ENCODE measurements at regions not wholly inside any gene's neighbourhood (a gene's known extent, or its start where the extent isn't known, plus 50 kb on each side); places are given as distances from the start of the nearest gene placed in this dataset.

GRCh38 chr5:166746506-166746905 is 1544.9 kb upstream of the WWC1 start:
- POLR2A ChIA-PET: no interaction called here
- Histone ChIP-seq H3K27me3 (ENCODE audit: control insufficient read depth in 1 of 2, insufficient read depth in 2 of 2, low read length in 2 of 2) (no peaks in the 10 kb centered on the region), H3K79me2 (ENCODE audit: insufficient read depth, low read length) (no peaks in the 10 kb centered on the region), H3K27ac (ENCODE audit: extremely low read length, insufficient read depth, low read length) (no peak overlapping the region), H3K9me3 (ENCODE audit: low read length) (peaks cover 57% of the 10 kb centered on the region), H3K36me3 (replicated peaks in 1 of 2; ENCODE audit: control insufficient read depth in 1 of 2, insufficient read depth in 2 of 2, low read length in 2 of 2) (no peaks in the 10 kb centered on the region), H3K4me1 (ENCODE audit: insufficient read depth, low read length) (no peaks in the 10 kb centered on the region), H3K4me2 (ENCODE audit: low read depth, low read length) (no peak overlapping the region), H3K9ac (ENCODE audit: insufficient read depth, low read depth, low read length) (no peak overlapping the region), H3K4me3 (replicated peaks in 1 of 3; ENCODE audit: insufficient read depth in 1 of 3, low read depth in 2 of 3, low read length in 3 of 3) (no peak overlapping the region), H4K20me1 (ENCODE audit: insufficient read depth, low read length) (no peaks in the 10 kb centered on the region), H2AFZ (ENCODE audit: low read length) (no peak overlapping the region)
- TF ChIP-seq FOXM1 (CRISPR knock-in tag; IDR thresholded peaks at IDR 0.05): no peak
- TF ChIP-seq ZNF614 (CRISPR knock-in tag; IDR thresholded peaks at IDR 0.05; ENCODE audit: borderline replicate concordance): no peak
- no peak for TF ChIP-seq HOXA5 (CRISPR knock-in tag; IDR thresholded peaks at IDR 0.05)
- no peak for TF ChIP-seq KDM5A (IDR thresholded peaks at IDR 0.05; ENCODE audit: borderline replicate concordance, low read length)
- TF ChIP-seq POLR2AphosphoS2 (IDR thresholded peaks at IDR 0.05; ENCODE audit: low read depth, low read length): no peak
- no peak for TF ChIP-seq FIP1L1 (IDR thresholded peaks at IDR 0.05; ENCODE audit: borderline replicate concordance, insufficient read depth, low read depth, low read length)
- no peak for TF ChIP-seq ZNF687 (CRISPR knock-in tag; IDR thresholded peaks at IDR 0.05)
- TF ChIP-seq TERF1 (CRISPR knock-in tag; IDR thresholded peaks at IDR 0.05): no peak
- no peak for TF ChIP-seq ZFP82 (CRISPR knock-in tag; IDR thresholded peaks at IDR 0.05; ENCODE audit: borderline replicate concordance)
- TF ChIP-seq CEBPG (CRISPR knock-in tag; IDR thresholded peaks at IDR 0.05): no peak
- TF ChIP-seq ZNF33B (CRISPR knock-in tag; IDR thresholded peaks at IDR 0.05): no peak
- TF ChIP-seq THAP7 (CRISPR knock-in tag; IDR thresholded peaks at IDR 0.05): no peak
- no peak for TF ChIP-seq GMEB1 (CRISPR knock-in tag; IDR thresholded peaks at IDR 0.05; ENCODE audit: borderline replicate concordance)
- TF ChIP-seq ZNF10 (CRISPR knock-in tag; IDR thresholded peaks at IDR 0.05; ENCODE audit: borderline replicate concordance, low read depth): no peak
- TF ChIP-seq YY1 (IDR thresholded peaks at IDR 0.05; ENCODE audit: insufficient read depth, insufficient replicate concordance, low read depth, low read length): no peak
- no peak for DNase-seq (ENCODE audit: low spot score)
- no peak for ATAC-seq
- CTCF ChIA-PET (ENCODE audit: low intra/inter-chr PET ratio, low total read pairs): no interaction called here
- BruUV-seq (replicated peaks): no TSS peak
- WGBS (ENCODE audit: low lambda C conversion rate): 100% methylated on average over 2 of the region's 2 CpGs
- intact Hi-C loops (cut with micrococcal nuclease; ENCODE audit: unreplicated experiment): no loop called here
- no peak for FAIRE-seq
- in situ Hi-C loops (cut with HindIII; ENCODE audit: extremely low pct_ligation_motif_present, low pct_unique_long_range_greater_than_20kb): no loop called here
